Parathyroid adenoma (tissue), 2 donors: ENCODE measurements at regions not wholly inside any gene's neighbourhood (a gene's known extent, or its start where the extent isn't known, plus 50 kb on each side); places are given as distances from the start of the nearest gene placed in this dataset.

ENCODE experiments used
- H2AFZ ChIP-seq: fragments of 300-600 bp; sonication (generic); one replicate; pipeline ENCODE4 v1.7.0; 2017; ENCODE audit warnings: antibody characterized with exemption, mild to moderate bottlenecking
- H3K27ac ChIP-seq: fragments of 300-600 bp; sonication (generic); one replicate; pipeline ENCODE4 v1.7.0; 2017
- H3K27me3 ChIP-seq: fragments of 300-600 bp; sonication (generic); one replicate; pipeline ENCODE4 v1.7.0; 2017; ENCODE audit warnings: low read length; ENCODE audit not compliant: control insufficient read depth, insufficient read depth
- H3K36me3 ChIP-seq: fragments of 300-600 bp; sonication (generic); one replicate; pipeline ENCODE4 v1.7.0; 2017; ENCODE audit warnings: low read length; ENCODE audit not compliant: control insufficient read depth, insufficient read depth
- H3K4me1 ChIP-seq: fragments of 300-600 bp; sonication (generic); one replicate; pipeline ENCODE4 v1.7.0; 2017; ENCODE audit warnings: control low read depth
- H3K4me2 ChIP-seq: fragments of 300-600 bp; sonication (generic); one replicate; pipeline ENCODE4 v1.7.0; 2017; ENCODE audit warnings: low read length
- H3K4me3 ChIP-seq: fragments of 300-600 bp; sonication (generic); one replicate; pipeline ENCODE4 v1.7.0; 2017; ENCODE audit warnings: low read depth, low read length
- H3K79me2 ChIP-seq: fragments of 300-600 bp; sonication (generic); one replicate; pipeline ENCODE4 v1.7.0; 2017; ENCODE audit warnings: control low read depth
- H3K9ac ChIP-seq: fragments of 300-600 bp; sonication (generic); one replicate; pipeline ENCODE4 v1.7.0; 2017; ENCODE audit warnings: mild to moderate bottlenecking
- H3K9me3 ChIP-seq: fragments of 300-600 bp; sonication (generic); one replicate; pipeline ENCODE4 v1.7.0; 2017; ENCODE audit warnings: low read length; ENCODE audit not compliant: control insufficient read depth
- TF ChIP-seq, protein P1 (sequence below): fragments of 300-600 bp; sonication (generic); IDR thresholded peaks from one replicate; pipeline ENCODE4 v1.7.0; 2017; ENCODE audit warnings: antibody characterized with exemption, mild to moderate bottlenecking
- donor health status: primary hyperparathyroidism.

- H3K9ac ChIP-seq, result no peak overlapping the region
- H3K27ac ChIP-seq, result no peak overlapping the region
- H3K9me3 ChIP-seq, result no peaks in the 10 kb centered on the region
- no peaks in the 10 kb centered on the region for H3K79me2 ChIP-seq
- H2AFZ ChIP-seq, result no peak overlapping the region
- H3K4me2 ChIP-seq, result no peak overlapping the region
- TF ChIP-seq, protein P1, sequence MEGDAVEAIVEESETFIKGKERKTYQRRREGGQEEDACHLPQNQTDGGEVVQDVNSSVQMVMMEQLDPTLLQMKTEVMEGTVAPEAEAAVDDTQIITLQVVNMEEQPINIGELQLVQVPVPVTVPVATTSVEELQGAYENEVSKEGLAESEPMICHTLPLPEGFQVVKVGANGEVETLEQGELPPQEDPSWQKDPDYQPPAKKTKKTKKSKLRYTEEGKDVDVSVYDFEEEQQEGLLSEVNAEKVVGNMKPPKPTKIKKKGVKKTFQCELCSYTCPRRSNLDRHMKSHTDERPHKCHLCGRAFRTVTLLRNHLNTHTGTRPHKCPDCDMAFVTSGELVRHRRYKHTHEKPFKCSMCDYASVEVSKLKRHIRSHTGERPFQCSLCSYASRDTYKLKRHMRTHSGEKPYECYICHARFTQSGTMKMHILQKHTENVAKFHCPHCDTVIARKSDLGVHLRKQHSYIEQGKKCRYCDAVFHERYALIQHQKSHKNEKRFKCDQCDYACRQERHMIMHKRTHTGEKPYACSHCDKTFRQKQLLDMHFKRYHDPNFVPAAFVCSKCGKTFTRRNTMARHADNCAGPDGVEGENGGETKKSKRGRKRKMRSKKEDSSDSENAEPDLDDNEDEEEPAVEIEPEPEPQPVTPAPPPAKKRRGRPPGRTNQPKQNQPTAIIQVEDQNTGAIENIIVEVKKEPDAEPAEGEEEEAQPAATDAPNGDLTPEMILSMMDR, result no peak
- no peaks in the 10 kb centered on the region for H3K36me3 ChIP-seq
- H3K27me3 ChIP-seq, result no peaks in the 10 kb centered on the region
- H3K4me1 ChIP-seq, result no peaks in the 10 kb centered on the region
- no peak overlapping the region for H3K4me3 ChIP-seq
Measured at GRCh38 chr11:93940395-93940794, 80.8 kb upstream of the HEPHL1 start.

- TF ChIP-seq, protein P1, result no peak
- H3K9me3 ChIP-seq, result no peaks in the 10 kb centered on the region
- H3K4me1 ChIP-seq, result no peaks in the 10 kb centered on the region
Measured at GRCh38 chr11:93942176-93942575, 79.0 kb upstream of the HEPHL1 start.

GRCh38 chr11:93945596-93945995 lies 75.6 kb upstream of the HEPHL1 start:
- Histone ChIP-seq H3K9me3 (no peaks in the 10 kb centered on the region), H3K79me2 (no peaks in the 10 kb centered on the region), H3K27ac (no peak overlapping the region), H3K36me3 (no peaks in the 10 kb centered on the region), H2AFZ (no peak overlapping the region), H3K4me1 (no peaks in the 10 kb centered on the region), H3K4me3 (no peak overlapping the region), H3K27me3 (no peaks in the 10 kb centered on the region), H3K4me2 (no peak overlapping the region), H3K9ac (no peak overlapping the region)
- TF ChIP-seq, protein P1, result no peak

More at GRCh38 chr11:93942176-93942575, 79.0 kb upstream of the HEPHL1 start:
- Histone ChIP-seq H3K4me3 (no peak overlapping the region), H3K79me2 (no peaks in the 10 kb centered on the region), H2AFZ (no peak overlapping the region), H3K27ac (no peak overlapping the region), H3K27me3 (no peaks in the 10 kb centered on the region), H3K36me3 (no peaks in the 10 kb centered on the region), H3K9ac (no peak overlapping the region), H3K4me2 (no peak overlapping the region)

DNA sequence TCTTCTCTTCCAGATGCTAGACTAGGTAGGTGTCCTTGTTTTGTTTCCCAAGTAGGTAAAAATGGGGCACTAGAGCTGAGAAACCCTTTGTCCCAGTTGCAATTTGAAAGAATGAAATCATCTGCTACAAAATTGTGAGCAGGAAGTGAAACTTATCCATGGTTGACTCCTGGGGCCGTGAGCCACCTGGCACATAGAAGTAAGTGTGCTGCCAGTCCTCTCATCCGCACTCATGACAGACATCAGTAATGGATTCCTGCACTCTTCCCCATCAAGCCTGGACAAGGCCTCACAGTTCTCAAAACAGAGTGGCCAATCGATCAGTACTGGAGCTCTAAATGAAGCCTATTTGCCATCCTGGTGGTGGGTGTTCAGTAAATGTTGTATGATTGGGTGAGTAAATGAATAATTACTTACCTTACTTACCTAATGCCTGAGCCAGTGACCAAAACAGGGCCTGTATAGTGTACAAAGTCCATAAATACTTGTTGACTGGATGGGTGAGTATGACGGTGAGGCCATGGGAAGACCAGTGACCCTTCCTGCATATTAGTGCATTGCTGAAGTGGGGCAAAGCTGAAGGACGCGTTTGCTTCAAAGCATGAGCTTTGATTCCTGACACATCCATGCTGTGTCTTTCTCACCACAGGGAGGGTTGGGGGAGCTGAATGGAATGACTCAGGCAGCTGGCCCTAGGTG lies 68.9 kb upstream of the HEPHL1 start:
- Histone ChIP-seq H3K4me1 (no peaks in the 10 kb centered on the region), H3K9me3 (no peaks in the 10 kb centered on the region), H3K79me2 (no peaks in the 10 kb centered on the region), H2AFZ (no peak overlapping the region), H3K27ac (no peak overlapping the region), H3K27me3 (no peaks in the 10 kb centered on the region), H3K9ac (no peak overlapping the region), H3K4me2 (no peak overlapping the region), H3K4me3 (no peak overlapping the region), H3K36me3 (no peaks in the 10 kb centered on the region)
- TF ChIP-seq, protein P1, result no peak

DNA sequence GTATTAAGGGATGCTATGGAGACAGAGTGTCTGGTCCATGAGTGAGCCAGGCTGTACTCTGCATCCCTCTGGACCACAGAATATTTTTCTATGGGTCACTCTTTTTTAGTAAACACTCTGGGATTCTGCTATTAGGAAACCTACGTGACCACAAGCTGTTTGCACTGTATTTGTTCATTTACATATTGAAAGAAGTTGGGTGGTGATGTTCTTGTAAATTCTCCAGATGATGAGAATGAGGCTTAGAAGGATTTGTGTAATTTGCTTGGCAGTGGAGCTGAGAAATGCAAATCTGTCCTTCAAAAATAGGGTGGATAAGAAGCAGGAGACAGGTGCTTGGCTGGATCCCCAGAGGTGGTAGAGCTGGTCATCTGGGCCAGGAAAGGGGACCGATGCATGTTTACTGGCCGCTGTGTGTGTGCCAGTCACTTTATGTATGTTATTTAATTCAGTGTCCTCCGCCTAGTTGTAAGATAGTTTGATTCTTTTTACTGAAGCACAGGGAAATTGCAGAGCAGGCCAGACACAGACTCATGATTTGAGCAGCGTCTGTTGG lies 63.7 kb upstream of the HEPHL1 start:
- no peaks in the 10 kb centered on the region for H3K27me3 ChIP-seq
- no peak overlapping the region for H3K4me3 ChIP-seq
- H3K36me3 ChIP-seq, result no peaks in the 10 kb centered on the region
- H3K27ac ChIP-seq, result no peak overlapping the region
- H3K4me1 ChIP-seq, result no peaks in the 10 kb centered on the region
- H3K4me2 ChIP-seq, result no peak overlapping the region
- no peak overlapping the region for H2AFZ ChIP-seq
- H3K79me2 ChIP-seq, result no peaks in the 10 kb centered on the region
- no peaks in the 10 kb centered on the region for H3K9me3 ChIP-seq
- TF ChIP-seq, protein P1, result no peak
- H3K9ac ChIP-seq, result no peak overlapping the region
